B cell (primary cell): ENCODE measurements at regions not wholly inside any gene's neighbourhood (a gene's known extent, or its start where the extent isn't known, plus 50 kb on each side); places are given as distances from the start of the nearest gene placed in this dataset.

Source experiments
- EZH2 ChIP-seq: IDR thresholded peaks from 2 replicates; pipeline ENCODE4 v1.6.1; 2012; ENCODE audit warnings: borderline replicate concordance, low read depth, mild to moderate bottlenecking, moderate library complexity, low read length; ENCODE audit not compliant: insufficient read depth, poor library complexity, severe bottlenecking
- TF ChIP-seq, protein P1 (sequence below): fragments of 200-600 bp; IDR thresholded peaks from one replicate; pipeline ENCODE4 v1.8.0; 2022; ENCODE audit warnings: antibody characterized with exemption, mild to moderate bottlenecking

DNA sequence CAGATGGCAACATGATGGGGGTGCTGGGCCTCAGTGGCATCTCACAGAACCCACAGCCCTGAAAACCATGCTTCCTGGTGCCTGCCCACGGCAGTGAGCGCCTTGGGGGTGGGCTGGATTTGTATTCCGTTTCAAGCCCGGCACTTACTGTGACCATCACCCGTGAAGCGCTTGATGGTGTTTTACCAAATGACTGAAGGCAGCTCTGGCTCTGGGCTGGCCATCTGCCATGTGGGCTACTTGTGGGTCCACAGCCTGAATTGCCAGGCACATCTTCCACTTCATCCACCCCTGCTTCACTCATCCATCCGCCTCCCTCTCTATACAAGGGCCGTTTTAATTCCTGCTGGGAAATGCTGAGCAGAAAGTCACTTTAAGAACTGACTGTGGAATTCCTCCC, 250.9 kb upstream of the GMDS start:
- TF ChIP-seq, protein P1, sequence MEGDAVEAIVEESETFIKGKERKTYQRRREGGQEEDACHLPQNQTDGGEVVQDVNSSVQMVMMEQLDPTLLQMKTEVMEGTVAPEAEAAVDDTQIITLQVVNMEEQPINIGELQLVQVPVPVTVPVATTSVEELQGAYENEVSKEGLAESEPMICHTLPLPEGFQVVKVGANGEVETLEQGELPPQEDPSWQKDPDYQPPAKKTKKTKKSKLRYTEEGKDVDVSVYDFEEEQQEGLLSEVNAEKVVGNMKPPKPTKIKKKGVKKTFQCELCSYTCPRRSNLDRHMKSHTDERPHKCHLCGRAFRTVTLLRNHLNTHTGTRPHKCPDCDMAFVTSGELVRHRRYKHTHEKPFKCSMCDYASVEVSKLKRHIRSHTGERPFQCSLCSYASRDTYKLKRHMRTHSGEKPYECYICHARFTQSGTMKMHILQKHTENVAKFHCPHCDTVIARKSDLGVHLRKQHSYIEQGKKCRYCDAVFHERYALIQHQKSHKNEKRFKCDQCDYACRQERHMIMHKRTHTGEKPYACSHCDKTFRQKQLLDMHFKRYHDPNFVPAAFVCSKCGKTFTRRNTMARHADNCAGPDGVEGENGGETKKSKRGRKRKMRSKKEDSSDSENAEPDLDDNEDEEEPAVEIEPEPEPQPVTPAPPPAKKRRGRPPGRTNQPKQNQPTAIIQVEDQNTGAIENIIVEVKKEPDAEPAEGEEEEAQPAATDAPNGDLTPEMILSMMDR: no peak
- TF ChIP-seq EZH2: no peak
